ENCODE measurements at regions not wholly inside any gene's neighbourhood (a gene's known extent, or its start where the extent isn't known, plus 50 kb on each side); places are given as distances from the start of the nearest gene placed in this dataset.
"Not testable (repeated sequence)": the region's sequence is repeated elsewhere in the genome, so short reads cannot be mapped to it uniquely, and the experiment has no call there.

DNA sequence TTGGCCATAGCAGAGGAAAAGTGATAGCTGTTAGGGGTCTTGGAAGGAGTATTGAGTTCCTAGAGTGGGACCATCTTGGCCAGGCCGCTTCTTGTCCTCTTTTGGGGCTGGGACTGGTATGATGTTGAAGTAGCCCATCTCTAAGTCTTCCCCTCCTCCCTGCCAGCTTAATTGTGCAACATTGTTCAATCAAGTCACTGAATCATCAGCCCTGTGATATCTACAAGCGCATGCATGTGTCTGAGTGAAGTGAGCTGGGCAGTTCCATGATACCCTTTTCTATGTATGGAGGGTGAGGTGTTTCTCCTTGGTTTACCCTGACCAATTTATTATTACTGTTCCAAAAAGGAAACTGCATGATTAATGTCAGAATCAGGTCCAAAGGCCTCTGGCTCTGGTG, 112.2 kb downstream of the C9orf152 start:
- H3K9me3 ChIP-seq (ENCODE audit: control insufficient read depth in 2 of 2, insufficient read depth in 1 of 2, low read depth in 1 of 2, low read length in 1 of 2), result no peaks in the 10 kb centered on the region
- DNase-seq (no peak), FAIRE-seq (no peak)
- WGBS, 3 donors, result 89 to 92% (median 90%) methylated on average over 2 of the region's 2 CpGs
- no peaks in the 10 kb centered on the region for H3K27me3 ChIP-seq (ENCODE audit: control insufficient read depth in 3 of 3, insufficient read depth in 3 of 3, low read length in 3 of 3)
- peaks cover 0 to 8% (median 0%) of the 10 kb centered on the region in 3 donors for H3K4me1 ChIP-seq (ENCODE audit: control insufficient read depth in 3 of 3, insufficient read depth in 2 of 3, low read depth in 1 of 3, low read length in 2 of 3)
- peak overlapping the region in 2 of 3 donors; percentile 25 to 51 for H3K27ac ChIP-seq (ENCODE audit: low read depth in 1 of 3, low read length in 2 of 3)
- no peaks in the 10 kb centered on the region for H3K36me3 ChIP-seq (ENCODE audit: control insufficient read depth in 3 of 3, insufficient read depth in 2 of 3, low read depth in 1 of 3, low read length in 3 of 3)
- H3K4me3 ChIP-seq (ENCODE audit: low read depth in 1 of 3, low read length in 3 of 3), result no peak overlapping the region

DNA sequence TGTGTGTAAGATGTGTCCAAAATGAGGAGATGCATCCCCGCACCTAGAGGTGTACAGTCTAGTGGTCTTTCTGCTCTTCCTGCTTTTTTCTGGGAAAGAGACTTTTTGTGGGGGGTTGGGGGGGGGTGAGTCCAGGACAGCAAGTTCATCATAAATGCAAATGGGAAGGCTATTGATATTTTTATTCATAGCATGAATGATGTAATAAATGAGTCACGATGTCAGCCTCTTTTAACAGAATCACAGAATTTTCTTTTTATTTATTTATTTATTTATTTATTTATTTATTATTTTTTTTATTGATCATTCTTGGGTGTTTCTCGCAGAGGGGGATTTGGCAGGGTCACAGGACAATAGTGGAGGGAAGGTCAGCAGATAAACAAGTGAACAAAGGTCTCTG, 111.3 kb downstream of the C9orf152 start:
- peak overlapping the region in 1 of 3 donors; percentile 47 for H3K27ac ChIP-seq (ENCODE audit: low read depth in 1 of 3, low read length in 2 of 3)
- not testable (repeated sequence) for H3K4me3 ChIP-seq (ENCODE audit: low read depth in 1 of 3, low read length in 3 of 3); H3K27me3 ChIP-seq (ENCODE audit: control insufficient read depth in 3 of 3, insufficient read depth in 3 of 3, low read length in 3 of 3); FAIRE-seq; DNase-seq; H3K4me1 ChIP-seq (ENCODE audit: control insufficient read depth in 3 of 3, insufficient read depth in 2 of 3, low read depth in 1 of 3, low read length in 2 of 3); H3K9me3 ChIP-seq (ENCODE audit: control insufficient read depth in 2 of 2, insufficient read depth in 1 of 2, low read depth in 1 of 2, low read length in 1 of 2); H3K36me3 ChIP-seq (ENCODE audit: control insufficient read depth in 3 of 3, insufficient read depth in 2 of 3, low read depth in 1 of 3, low read length in 3 of 3)
- WGBS, 3 donors, result 79 to 85% (median 80%) methylated on average over 3 of the region's 3 CpGs

DNA sequence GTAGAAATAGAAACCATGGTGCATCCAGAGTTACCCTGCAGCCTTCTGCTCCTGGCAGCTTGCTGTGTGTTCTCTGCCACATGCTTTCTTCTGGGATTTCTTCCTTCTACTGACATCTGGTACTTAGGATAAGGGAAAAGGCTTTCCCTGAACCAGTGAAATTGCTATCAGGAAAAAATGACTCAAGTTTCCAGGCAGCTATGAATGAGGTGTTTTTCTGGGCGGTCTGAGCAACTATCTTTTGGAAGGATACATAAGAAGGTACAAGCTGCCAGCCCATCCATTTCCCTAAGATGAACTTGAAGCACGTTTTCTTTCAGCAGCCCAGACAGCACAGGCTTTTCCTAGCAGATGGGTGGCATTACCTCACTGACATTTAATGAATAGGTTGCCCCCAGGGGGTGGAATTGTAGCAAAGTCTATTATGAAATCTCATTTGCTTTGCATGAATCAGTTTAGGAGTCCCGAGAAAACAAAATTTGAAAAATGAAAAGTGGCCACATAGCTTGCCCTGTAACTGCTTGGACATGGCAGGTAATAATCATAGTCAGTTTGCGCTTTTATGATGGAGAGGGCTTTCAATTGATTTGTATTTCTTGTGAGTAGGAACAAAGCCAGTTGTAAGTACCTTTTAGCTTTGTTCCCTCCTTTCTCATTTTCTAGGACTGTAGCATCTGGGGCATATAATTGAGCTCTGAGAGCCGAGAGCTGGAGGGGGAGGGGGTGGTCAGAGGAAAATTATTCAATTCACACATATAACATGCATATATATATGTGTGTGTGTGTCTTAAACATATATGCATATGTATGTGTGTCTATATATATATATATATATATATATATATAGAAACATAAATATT, 108.5 kb downstream of the C9orf152 start:
- no peak overlapping the region for H3K4me3 ChIP-seq (ENCODE audit: low read depth in 1 of 3, low read length in 3 of 3)
- no peaks in the 10 kb centered on the region for H3K27me3 ChIP-seq (ENCODE audit: control insufficient read depth in 3 of 3, insufficient read depth in 3 of 3, low read length in 3 of 3)
- H3K4me1 ChIP-seq (ENCODE audit: control insufficient read depth in 3 of 3, insufficient read depth in 2 of 3, low read depth in 1 of 3, low read length in 2 of 3), result peaks cover 0 to 12% (median 0%) of the 10 kb centered on the region in 3 donors
- H3K9me3 ChIP-seq (ENCODE audit: control insufficient read depth in 2 of 2, insufficient read depth in 1 of 2, low read depth in 1 of 2, low read length in 1 of 2), result no peaks in the 10 kb centered on the region
- FAIRE-seq (no peak), DNase-seq (no peak)
- no peaks in the 10 kb centered on the region for H3K36me3 ChIP-seq (ENCODE audit: control insufficient read depth in 3 of 3, insufficient read depth in 2 of 3, low read depth in 1 of 3, low read length in 3 of 3)
- peak overlapping the region in 1 of 3 donors; percentile 42 for H3K27ac ChIP-seq (ENCODE audit: low read depth in 1 of 3, low read length in 2 of 3)
- 72 to 83% (median 81%) methylated on average over 5 of the region's 5 CpGs for WGBS, 3 donors

DNA sequence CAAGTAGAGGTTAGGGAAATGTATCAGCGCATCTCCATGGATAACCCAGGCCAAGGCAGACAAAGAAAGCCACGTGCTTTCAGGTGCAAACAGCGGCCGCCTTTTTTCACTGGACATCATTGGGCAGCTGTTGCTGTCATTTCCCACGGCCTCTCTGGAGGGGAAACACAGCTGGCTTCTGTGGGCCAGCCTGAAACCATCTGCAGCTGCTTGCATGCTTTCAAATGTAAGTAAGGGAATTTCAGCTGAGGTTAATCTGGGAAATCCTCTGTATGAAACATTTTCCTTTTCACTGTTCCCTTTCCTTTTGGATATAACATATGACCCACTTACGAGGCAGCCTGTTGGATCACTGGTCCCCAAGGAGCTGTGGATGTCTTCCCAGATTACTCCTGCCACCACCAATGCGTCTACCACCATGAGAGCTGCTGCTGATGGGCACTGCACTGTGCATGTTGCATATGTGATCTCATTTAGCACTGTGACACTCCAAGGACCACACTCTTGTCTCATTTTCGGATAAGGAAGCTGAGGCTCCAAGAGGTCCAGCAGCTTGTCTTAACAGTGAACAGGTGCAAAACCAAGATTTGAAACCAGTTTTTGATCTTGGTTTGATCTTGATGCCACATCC, 106.3 kb downstream of the C9orf152 start:
- peaks cover 0 to 7% (median 5%) of the 10 kb centered on the region in 3 donors for H3K4me1 ChIP-seq (ENCODE audit: control insufficient read depth in 3 of 3, insufficient read depth in 2 of 3, low read depth in 1 of 3, low read length in 2 of 3)
- H3K27me3 ChIP-seq (ENCODE audit: control insufficient read depth in 3 of 3, insufficient read depth in 3 of 3, low read length in 3 of 3), result no peaks in the 10 kb centered on the region
- H3K4me3 ChIP-seq (ENCODE audit: low read depth in 1 of 3, low read length in 3 of 3), result no peak overlapping the region
- H3K36me3 ChIP-seq (ENCODE audit: control insufficient read depth in 3 of 3, insufficient read depth in 2 of 3, low read depth in 1 of 3, low read length in 3 of 3), result no peaks in the 10 kb centered on the region
- peak in 1 of 2 donors; percentile 31 for DNase-seq
- peak overlapping the region in 2 of 3 donors; percentile 37 to 59 for H3K27ac ChIP-seq (ENCODE audit: low read depth in 1 of 3, low read length in 2 of 3)
- FAIRE-seq, result no peak
- WGBS, 3 donors, result 55 to 86% (median 75%) methylated on average over 8 of the region's 8 CpGs
- no peaks in the 10 kb centered on the region for H3K9me3 ChIP-seq (ENCODE audit: control insufficient read depth in 2 of 2, insufficient read depth in 1 of 2, low read depth in 1 of 2, low read length in 1 of 2)

DNA sequence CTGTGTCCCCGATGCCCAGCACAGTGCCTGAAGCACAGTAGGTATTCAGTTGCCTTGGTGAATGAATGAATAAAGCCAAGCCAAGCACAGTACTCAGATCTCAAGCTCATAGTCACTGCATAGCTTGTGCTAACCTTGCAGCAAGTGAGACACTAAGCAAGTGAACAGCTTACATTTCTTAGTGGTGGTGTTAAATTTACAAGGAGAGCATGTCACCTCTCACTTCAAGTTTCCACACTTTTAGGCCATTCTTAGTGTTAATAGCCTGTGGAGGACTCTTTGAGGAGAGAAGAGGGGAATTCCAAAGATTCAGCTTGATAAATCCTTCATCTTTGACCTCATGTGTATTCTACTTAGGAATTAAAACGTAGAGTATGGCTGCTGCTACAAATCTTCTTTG, 104.7 kb downstream of the C9orf152 start:
- WGBS, 3 donors, result 77 to 82% (median 77%) methylated on average over 2 of the region's 2 CpGs
- peak overlapping the region in 1 of 3 donors; percentile 11 for H3K27ac ChIP-seq (ENCODE audit: low read depth in 1 of 3, low read length in 2 of 3)
- FAIRE-seq (no peak), DNase-seq (no peak)
- peaks cover 0 to 7% (median 5%) of the 10 kb centered on the region in 3 donors for H3K4me1 ChIP-seq (ENCODE audit: control insufficient read depth in 3 of 3, insufficient read depth in 2 of 3, low read depth in 1 of 3, low read length in 2 of 3)
- H3K27me3 ChIP-seq (ENCODE audit: control insufficient read depth in 3 of 3, insufficient read depth in 3 of 3, low read length in 3 of 3), result no peaks in the 10 kb centered on the region
- no peak overlapping the region for H3K4me3 ChIP-seq (ENCODE audit: low read depth in 1 of 3, low read length in 3 of 3)
- H3K9me3 ChIP-seq (ENCODE audit: control insufficient read depth in 2 of 2, insufficient read depth in 1 of 2, low read depth in 1 of 2, low read length in 1 of 2), result no peaks in the 10 kb centered on the region
- no peaks in the 10 kb centered on the region for H3K36me3 ChIP-seq (ENCODE audit: control insufficient read depth in 3 of 3, insufficient read depth in 2 of 3, low read depth in 1 of 3, low read length in 3 of 3)

DNA sequence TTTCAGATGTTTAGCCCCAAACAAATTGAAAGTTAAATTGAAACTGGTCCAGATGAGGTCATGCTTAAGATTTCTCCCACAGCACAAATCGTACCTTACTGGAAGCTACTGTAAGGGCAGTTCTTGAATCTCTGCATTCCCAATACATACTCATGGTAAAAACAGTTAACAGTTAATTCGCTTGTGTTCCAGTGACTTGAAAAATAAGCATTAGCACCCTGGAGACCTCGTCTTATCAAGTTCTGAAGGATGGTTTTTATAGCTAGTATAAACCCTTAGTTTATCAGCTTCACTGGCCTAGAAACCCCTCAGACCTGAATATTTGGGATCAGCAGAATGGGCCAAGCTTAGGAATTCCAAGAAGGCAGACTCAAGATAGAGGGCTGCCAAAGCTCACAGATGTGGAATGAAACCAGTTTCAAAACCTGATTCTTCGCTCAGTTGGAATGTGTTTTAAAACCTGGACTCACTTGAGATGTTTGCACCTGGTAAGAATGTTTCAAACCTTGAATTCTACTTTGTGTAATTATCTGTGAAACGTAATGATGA, 103.6 kb downstream of the C9orf152 start:
- Histone ChIP-seq H3K36me3 (ENCODE audit: control insufficient read depth in 3 of 3, insufficient read depth in 2 of 3, low read depth in 1 of 3, low read length in 3 of 3) (no peaks in the 10 kb centered on the region), H3K4me3 (ENCODE audit: low read depth in 1 of 3, low read length in 3 of 3) (no peak overlapping the region), H3K4me1 (ENCODE audit: control insufficient read depth in 3 of 3, insufficient read depth in 2 of 3, low read depth in 1 of 3, low read length in 2 of 3) (peaks cover 0 to 7% (median 5%) of the 10 kb centered on the region in 3 donors), H3K27ac (ENCODE audit: low read depth in 1 of 3, low read length in 2 of 3) (peak overlapping the region in 2 of 3 donors; percentile 34 to 48), H3K27me3 (ENCODE audit: control insufficient read depth in 3 of 3, insufficient read depth in 3 of 3, low read length in 3 of 3) (no peaks in the 10 kb centered on the region), H3K9me3 (ENCODE audit: control insufficient read depth in 2 of 2, insufficient read depth in 1 of 2, low read depth in 1 of 2, low read length in 1 of 2) (no peaks in the 10 kb centered on the region)
- 60 to 68% (median 66%) methylated on average over 5 of the region's 5 CpGs for WGBS, 3 donors
- no peak for DNase-seq
- FAIRE-seq, result no peak

DNA sequence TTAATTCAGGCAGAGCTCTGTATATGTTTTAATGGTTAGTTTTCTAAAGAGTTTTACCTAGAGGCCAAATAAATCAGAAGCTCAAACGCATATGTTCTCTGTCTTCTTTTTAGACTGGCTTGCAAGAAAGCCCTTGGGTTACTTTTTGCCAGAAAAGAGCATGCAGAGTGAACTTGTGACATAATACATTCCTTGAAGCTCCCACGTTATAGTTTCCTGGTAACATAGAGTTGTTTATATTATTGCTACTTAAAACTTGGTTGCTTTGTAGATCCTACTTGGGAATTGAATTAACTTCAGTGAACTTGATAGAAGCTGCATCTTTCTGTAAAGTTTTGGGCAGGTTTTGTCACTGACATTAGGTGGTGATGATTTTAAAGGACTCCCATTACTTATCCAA, 102.9 kb downstream of the C9orf152 start:
- WGBS, 3 donors, result 50 to 62% (median 58%) methylated on average over 2 of the region's 2 CpGs

DNA sequence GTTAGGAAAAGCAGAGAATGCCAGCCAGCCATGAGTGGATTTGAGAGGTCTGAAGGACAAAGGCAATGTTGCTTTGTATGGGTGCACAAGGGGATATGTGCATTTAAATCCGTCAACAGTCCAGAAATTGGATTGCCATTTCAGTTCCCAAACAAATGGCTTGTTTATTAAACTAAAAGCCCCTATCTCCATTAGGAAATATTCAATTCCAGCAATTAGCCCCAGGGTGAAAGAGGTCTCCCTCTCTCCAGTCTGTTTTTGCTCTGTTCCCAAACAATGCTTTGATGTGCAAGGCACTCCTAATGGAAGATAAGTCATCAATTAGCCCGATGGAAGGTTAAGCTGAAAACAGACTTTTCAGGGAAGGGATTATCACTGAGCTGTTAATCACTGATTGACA, 101.3 kb downstream of the C9orf152 start:
- Histone ChIP-seq H3K27me3 (ENCODE audit: control insufficient read depth in 3 of 3, insufficient read depth in 3 of 3, low read length in 3 of 3) (no peaks in the 10 kb centered on the region), H3K4me1 (ENCODE audit: control insufficient read depth in 3 of 3, insufficient read depth in 2 of 3, low read depth in 1 of 3, low read length in 2 of 3) (peaks cover 0 to 7% (median 5%) of the 10 kb centered on the region in 3 donors), H3K27ac (ENCODE audit: low read depth in 1 of 3, low read length in 2 of 3) (no peak overlapping the region), H3K4me3 (ENCODE audit: low read depth in 1 of 3, low read length in 3 of 3) (no peak overlapping the region), H3K9me3 (ENCODE audit: control insufficient read depth in 2 of 2, insufficient read depth in 1 of 2, low read depth in 1 of 2, low read length in 1 of 2) (no peaks in the 10 kb centered on the region), H3K36me3 (ENCODE audit: control insufficient read depth in 3 of 3, insufficient read depth in 2 of 3, low read depth in 1 of 3, low read length in 3 of 3) (no peaks in the 10 kb centered on the region)
- no peak for FAIRE-seq
- 63 to 77% (median 72%) methylated on average over 2 of the region's 2 CpGs for WGBS, 3 donors
- no peak for DNase-seq

More for the DNA sequence above, 102.9 kb downstream of the C9orf152 start:
- Histone ChIP-seq H3K4me3 (ENCODE audit: low read depth in 1 of 3, low read length in 3 of 3) (no peak overlapping the region), H3K9me3 (ENCODE audit: control insufficient read depth in 2 of 2, insufficient read depth in 1 of 2, low read depth in 1 of 2, low read length in 1 of 2) (no peaks in the 10 kb centered on the region), H3K4me1 (ENCODE audit: control insufficient read depth in 3 of 3, insufficient read depth in 2 of 3, low read depth in 1 of 3, low read length in 2 of 3) (peaks cover 0 to 7% (median 5%) of the 10 kb centered on the region in 3 donors), H3K27ac (ENCODE audit: low read depth in 1 of 3, low read length in 2 of 3) (peak overlapping the region in 1 of 3 donors; percentile 34), H3K36me3 (ENCODE audit: control insufficient read depth in 3 of 3, insufficient read depth in 2 of 3, low read depth in 1 of 3, low read length in 3 of 3) (no peaks in the 10 kb centered on the region), H3K27me3 (ENCODE audit: control insufficient read depth in 3 of 3, insufficient read depth in 3 of 3, low read length in 3 of 3) (no peaks in the 10 kb centered on the region)
- FAIRE-seq (no peak), DNase-seq (peak in 1 of 2 donors; percentile 20)

Measured in small intestine (tissue), 7 donors.